SKM-1 (cell line): ENCODE measurements at regions not wholly inside any gene's neighbourhood (a gene's known extent, or its start where the extent isn't known, plus 50 kb on each side); places are given as distances from the start of the nearest gene placed in this dataset.
"Not testable (repeated sequence)": the region's sequence is repeated elsewhere in the genome, so short reads cannot be mapped to it uniquely, and the experiment has no call there.

Source experiments
- DNase-seq: peaks from one replicate; lab custom pipeline; 2025; ENCODE audit not compliant: unreplicated experiment; lab: John Stamatoyannopoulos, UW

DNA sequence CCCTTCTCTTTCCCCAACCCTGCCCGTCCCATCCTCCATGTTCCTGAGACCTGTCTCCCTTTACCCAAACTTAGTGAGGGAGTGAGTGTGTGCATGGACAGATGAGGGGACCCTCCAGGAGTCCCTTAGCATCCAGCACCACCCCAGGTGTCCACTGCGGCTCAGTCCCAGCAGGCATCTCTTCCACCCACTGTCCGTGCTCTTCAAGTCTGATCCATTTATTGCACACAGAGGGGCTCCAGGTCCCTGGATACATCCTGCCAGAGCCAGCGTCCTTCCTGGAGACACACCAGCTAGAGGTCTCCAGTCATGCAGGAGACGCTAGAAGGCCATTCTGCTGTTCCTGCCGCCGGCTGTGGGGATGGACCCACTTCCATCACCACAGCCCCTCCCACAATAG is 239.2 kb downstream of the ADGRD1 start:
- no peak for DNase-seq

DNA sequence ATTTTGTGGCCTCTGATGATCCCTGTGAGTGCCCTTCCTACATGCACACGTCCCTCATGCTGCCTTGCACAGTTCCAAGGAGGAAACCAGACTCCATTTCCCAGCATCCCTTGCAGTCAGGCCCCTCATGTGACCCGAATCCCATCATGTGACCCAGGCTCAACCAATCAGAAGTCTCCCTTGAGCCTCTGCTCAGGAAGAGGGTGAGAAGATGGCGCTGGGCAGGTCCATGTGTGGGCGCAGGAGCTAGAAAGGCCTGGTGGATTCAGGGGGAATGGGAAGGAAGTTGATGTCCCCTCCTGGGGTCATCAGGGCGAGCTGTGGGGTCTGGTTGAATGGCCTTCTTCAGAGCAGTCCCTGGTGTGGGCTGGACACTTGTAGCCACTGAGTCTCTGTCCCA is 240.5 kb downstream of the ADGRD1 start:
- DNase-seq, result no peak

DNA sequence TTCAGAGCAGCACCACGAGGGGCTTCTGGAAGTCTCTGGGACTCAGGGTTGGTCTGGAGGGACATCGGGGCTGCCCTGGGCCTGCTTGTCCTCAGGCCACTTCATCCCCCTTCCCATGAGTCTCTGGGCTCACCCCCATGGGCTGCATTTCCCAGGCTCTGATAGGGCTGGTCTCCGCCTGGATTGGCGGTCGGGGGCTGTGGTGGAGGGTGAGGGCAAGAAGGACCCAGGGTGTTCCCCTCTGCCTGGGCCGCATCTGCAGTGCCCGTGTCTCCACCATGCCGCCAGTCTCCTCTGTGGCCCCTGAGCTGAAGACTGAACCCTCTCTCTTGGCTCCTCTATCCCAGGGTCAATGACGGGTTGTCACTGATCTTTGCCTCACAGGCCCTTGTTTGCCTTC is 242.1 kb downstream of the ADGRD1 start:
- DNase-seq, result no peak

DNA sequence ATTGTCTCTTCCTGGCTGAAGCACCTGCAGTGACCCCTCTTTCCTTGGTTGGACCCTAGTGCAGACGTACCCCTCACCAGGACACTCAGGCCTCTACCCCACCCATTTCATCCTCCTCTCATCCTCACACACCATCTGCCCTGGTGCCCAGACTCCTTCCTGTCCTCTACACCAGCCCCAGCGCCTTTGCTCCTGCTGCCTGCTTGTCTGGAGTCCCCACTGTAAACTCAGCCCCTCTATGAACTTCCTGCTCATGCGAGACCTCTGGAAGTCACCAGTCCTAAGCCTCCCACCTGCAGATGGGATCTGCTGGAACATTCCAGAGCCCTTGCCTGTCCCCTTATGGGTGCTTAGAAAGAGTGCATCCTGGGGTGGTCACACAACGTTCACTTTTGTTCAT is 242.5 kb downstream of the ADGRD1 start:
- no peak for DNase-seq

DNA sequence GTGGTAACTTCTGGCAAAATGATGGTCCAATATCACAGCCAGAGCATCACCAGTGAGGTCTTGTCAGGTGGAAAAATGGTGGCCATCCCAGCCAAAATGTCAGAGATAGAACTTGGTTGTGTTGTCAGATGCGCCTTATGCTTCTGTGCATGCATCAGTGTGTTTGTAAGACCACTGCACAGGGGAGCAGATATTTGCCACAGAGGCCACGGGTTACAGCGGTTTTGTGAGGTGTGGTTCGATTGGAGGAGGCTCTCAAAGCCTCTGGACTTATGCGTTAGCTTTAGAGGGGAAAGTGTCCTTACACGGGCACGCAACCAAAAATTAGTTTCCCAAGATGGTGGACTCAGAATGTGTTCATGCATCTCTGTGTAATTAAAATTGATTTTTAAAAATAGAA is 243.8 kb downstream of the ADGRD1 start:
- no peak for DNase-seq

DNA sequence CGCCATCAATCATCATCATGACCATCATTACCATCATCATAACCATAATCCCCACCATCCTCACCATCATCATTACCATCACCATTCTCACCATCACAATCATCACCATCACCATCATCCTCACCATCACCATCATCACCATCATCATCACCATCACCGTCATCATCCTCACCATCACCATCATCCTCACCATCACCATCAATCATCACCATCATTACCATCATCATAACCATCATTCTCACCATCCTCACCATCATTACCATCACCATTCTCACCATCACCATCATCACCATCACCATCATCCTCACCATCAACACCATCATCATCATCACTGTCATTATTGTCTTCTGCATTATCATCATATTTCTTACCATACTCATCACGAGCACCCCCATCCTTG is 245.5 kb downstream of the ADGRD1 start:
- no peak for DNase-seq

DNA sequence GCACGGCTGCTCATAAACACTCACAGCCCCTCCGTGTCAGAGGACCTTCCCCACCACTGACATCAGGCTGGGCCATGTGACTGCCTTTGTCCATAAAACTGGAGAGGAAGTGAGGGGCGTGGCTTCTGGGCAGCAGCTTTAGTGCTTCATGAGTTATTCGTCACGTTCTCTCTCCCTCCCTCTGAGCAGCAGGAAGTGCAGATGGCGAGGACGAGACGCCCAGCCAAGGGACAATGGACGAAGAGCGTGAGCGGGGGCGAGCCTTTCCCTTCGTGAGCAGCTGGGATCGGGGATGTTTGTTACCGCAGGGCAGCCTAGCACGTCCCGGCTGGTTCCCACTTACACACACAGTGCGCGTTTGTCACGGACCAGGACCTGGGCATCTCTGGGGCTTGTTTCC is 248.2 kb downstream of the ADGRD1 start:
- not testable (repeated sequence) for DNase-seq

DNA sequence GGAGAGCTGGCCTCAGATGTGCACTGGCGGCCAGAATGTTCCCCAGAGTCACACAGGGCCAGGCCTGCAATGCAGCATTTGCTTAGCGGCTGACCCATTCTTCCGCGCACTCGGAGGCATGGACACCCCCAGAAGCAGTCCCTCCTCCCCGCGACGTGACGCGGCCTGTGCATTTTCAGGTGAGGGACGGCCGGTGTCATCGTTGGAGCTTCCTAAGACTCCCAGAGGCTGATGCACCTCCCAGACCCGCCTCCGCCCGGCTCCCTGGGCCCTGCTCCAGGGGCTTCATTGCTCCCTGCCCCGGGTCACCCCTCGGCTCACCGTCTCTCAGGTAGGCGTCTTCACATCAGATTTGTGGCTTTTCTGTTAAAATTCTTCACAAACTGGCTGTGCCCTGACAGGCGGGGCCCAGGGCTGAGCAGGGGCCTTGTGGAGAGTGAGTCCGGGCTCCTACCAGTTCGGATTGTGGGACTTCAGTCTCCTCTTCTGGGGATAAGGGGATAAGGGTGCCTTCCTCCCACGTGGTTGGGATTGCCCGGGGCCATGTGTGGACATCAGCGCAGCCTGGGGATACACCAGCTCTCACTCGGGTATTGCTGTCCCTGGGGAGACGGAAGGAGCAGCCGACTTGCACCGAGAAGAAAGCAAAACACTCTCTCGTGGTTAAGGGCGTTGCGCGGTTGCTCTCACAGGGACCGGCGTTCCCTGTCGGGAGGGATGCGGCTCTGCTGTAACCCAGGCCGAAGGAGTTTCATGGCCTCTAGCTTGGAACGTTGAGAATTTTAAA is 249.1 kb downstream of the ADGRD1 start:
- no peak for DNase-seq

DNA sequence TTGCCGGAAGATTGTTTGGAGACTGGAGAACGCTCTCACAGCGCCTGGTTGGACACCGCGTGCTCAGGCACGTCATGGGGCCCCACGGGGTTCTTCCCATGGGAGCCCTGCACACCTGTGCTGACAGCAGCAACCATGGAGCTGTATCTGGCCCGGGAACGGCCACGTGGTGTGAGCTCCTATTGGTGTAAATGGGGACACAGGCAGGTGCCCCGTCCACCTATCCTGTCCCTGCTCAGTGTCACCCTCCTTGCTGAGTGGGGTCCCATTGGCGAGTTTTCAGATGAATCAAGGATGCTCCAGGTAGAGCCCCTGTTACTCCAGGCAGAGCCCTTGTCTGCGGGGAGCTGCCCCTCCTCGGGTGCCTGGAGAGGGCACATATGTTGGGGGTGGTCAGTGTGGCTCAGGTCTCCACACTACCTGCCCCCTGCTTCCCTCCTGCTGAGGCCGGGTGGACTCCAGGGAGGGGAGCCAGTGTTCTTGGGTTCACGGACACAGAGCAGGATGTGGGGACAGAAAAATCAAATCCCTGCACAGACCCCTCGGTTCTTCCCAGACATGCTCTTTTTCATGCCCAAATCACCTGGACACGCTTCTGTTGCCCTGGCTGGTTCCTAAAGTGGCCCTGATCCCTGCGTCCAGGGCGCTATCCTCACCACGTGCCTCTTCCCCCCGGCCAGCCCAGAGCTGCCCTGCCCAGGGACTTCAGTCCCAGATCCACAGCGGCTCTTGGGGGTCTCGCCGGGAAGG is 250.1 kb downstream of the ADGRD1 start:
- no peak for DNase-seq

DNA sequence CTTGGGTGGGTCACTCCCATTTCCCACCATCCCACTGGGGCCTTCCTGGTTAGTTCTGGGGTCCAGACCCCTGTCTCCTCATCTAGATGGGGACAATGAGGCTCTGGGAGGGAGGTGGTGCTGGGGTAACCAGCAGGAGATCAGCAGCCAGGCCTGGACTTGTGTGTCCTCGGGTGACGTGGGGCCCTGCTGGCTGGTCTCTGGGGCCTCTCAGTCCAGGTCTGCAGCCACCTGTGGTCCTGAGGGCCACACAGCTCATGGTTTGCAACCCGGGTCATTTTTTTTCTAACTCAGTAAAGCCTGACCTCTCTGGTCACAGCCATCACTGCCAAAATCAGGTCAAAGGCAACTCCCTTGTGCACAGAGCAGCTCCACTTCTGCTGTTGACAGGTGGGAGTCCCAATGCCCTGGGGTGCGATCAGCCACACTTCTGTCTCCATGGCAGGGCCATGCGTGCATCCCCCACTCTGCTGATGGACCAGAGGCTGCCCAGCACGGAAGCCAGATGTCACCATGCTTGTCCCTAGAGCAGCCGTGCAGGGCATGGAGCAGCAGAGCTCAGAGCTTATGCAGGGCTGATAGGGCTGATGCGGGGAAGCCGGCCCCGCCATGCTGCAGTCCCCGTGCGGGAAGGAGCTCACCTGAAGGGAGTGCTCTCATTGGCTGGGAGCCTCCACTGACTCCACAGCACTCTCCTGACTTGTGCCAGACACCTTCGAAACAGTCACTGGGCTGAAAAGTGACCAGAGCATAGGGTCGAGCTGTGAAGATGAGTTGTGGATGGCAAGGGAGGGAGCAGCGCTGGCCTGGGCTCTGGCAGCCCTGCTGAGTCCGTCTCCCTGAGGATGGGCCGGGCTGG is 250.9 kb downstream of the ADGRD1 start:
- no peak for DNase-seq

DNA sequence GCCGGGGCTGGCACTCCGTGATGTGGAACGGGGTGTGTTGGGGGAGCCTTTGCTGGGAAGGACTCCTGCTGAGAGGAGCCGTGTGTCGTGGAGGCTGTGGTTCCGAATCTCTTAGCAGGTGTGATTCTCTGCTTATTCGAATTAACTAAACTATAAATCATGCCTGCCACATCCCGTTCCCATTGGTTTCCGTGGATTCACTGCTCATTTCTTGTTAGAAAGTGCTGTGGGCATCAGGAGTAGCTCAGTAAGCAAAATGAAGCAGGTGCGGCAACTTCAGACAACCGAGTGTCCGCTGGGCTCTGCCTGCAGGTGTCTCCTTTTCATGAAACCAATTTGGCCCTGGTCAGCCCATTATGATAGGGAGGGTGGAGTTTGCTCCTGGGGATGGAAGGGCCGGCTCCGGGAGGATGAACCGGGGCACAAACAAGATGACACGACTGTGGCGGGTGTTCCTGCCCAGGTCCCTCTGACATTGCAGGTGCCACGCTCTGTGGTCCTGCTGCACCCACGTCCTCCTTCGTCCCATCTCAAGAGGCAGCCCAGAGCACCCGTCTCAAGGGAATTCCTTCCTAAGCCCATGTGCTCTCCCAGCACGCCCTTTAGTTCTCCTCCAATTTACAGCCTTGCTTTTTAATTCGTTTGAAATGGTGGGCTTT is 251.7 kb downstream of the ADGRD1 start:
- not testable (repeated sequence) for DNase-seq

DNA sequence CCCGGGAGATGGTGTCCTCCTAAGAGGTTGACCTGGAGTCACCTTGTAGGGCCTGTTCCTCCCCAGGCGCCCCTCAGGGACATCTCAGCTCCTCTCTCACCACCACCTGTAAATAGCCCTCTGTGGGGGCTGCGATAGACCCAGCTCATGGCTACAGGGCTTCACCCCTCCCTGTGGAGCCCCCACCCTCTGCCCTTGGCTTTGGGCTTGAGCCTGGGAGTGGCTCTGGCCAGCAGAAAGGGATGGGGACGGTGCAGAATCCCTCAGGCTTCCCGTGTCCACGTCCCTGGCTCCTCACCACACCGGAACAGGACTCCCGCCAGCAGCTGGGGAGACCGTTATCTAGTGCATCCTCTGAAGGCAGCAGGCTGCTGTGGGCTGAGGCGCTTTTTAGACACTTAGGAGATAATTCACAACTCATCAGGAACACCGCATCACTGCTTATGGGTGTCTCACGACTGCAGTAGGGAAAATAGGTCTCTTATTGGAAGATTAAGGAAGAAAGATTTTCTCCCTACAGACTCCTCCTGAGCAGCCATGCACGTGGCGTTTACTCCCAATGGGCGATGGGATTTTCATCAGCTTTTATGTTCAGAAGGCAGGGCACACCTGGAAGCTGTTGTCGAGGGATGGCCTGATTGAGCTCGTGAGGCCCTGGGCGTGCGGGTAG is 253.1 kb downstream of the ADGRD1 start:
- not testable (repeated sequence) for DNase-seq

DNA sequence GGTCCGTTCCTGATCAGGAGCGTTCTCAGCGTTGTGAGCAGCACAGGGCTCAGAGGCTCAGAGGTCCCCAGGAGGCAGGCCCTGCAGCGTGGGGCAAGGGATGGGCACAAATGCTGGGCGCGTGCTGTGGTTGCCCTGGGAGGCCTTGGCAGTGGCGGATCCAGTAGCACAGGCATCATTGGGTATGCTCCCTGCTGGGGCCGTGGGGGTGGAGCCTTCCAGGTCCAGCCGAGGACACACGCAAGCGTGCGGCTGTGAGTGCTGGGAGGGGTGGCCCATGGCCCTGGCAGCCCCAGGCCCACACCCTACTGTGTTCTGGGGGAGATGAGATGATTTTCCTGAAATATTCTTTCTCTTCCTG is 253.6 kb downstream of the ADGRD1 start:
- DNase-seq, result not testable (repeated sequence)

DNA sequence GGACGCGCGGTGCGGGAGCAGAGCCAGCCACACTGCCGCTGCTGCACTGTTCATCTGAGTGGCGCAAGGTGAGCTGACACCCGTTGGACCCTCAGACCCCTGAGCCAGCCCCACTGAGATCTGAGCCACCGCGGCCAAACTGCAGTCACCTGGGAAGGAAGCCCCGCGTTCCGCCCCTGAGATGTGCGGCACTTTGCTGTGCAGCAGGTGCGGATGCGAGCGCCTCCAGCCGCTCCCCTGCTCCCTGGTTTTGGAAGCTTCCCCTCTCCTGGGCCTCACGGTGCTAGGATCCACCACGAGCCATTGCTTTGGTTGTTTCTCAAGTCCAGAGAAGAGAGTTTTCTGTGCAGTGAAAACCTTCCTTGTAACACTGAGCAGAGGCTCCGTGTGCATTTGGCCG is 254.1 kb downstream of the ADGRD1 start:
- DNase-seq, result not testable (repeated sequence)

DNA sequence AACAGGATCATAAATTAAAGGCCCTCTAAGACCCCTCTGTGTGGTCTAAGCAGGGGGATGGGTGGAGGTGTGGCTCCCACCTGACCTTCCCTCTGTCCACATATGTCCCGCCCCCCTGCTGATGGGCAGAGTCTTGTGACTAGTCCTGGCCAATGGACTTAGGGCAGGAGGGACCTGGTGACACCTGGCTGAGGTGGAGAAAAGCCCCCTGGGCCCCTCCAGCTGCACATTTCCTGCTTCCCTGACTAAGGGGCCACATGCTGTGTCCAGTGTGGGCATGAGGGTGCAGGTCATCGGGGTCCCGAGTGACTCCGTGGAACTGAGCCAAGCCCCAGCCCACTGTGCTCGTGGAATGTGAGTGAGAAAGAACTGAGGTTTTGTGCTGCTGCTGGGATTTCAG is 254.7 kb downstream of the ADGRD1 start:
- no peak for DNase-seq

DNA sequence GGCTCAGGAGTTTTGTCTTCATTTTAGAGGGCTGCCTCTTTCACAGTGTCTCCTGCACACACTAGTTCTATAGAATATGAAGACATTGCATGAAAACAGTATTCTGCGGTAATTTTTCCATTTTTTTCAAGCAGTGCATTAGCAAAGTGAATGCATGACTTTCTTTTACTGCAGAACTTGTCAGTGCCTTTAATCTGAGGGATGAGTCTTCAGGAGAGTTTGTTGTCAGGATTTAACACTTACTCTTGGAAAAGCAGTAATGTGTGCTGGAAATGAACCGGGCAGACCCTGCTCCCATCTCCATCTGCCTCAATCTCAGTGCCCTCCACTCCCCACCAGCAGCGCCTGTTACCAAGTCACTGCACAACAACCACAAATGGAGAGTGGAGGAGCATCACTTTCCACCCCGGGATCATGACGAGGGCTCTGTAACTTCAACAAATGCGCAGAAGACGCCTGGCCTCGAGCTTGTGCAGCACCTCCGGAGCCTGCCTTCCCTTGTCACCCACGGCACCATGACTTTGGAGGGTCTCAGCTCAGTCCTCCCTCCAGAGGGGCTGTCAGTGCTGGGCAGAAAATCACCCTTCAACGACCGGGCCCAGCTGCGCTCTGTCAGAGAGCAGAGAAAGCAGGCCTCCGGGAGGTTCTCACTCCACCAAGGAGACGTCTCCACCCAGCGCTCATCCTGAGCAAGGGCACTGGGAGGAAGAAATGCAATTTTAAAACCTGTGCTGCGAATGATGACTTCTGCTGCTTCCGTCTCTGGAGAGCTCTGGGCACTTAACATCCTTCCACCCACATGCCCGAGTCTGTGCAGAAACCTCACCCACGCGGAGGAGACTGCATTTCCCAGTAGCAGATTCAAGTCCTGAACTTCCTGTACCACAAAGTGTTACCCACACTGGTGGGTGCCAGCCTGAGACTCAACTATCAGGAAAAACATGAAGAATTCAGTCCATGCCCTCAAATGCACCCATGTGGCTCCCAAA is 255.7 kb downstream of the ADGRD1 start:
- no peak for DNase-seq

DNA sequence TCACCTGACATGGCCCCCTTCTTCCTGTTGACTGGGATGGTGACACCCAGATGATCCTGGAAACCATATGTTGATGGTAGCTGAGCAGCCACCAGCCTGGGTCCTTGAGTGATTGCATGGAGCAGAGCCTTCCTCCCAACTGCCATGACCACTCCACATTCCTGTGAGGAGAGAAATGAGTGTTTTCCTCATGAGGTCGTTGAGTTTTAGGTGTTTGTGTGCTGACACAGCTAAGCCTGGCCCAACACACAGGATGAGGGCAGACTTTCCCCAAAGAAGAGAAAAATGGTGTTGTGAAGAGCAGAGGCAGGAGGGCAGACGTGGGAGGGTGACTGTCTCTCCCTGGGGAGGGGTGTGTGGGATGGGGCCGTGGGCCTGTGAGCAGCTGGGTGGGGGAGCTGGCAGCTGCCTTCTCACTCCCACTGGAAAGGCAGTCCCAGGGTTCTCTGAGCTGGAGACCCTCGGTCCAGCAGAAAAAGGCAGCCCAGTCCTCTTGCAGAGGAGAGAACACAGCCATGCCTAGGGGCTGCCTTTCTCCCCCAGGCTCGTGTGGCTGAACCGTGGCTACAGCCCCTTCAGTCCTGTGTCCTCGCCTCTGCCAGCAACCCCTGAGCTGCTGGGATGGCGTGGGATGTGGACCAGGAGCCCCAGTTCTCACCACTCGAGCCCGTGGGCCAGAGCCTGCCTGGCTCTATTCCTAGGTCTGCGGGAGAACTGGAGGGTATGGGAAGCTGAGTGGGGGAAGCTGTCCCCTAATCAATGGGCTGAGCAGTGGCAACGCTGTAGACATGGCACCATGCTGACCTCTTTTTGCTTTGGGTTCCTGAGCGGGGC is 257.0 kb downstream of the ADGRD1 start:
- no peak for DNase-seq

DNA sequence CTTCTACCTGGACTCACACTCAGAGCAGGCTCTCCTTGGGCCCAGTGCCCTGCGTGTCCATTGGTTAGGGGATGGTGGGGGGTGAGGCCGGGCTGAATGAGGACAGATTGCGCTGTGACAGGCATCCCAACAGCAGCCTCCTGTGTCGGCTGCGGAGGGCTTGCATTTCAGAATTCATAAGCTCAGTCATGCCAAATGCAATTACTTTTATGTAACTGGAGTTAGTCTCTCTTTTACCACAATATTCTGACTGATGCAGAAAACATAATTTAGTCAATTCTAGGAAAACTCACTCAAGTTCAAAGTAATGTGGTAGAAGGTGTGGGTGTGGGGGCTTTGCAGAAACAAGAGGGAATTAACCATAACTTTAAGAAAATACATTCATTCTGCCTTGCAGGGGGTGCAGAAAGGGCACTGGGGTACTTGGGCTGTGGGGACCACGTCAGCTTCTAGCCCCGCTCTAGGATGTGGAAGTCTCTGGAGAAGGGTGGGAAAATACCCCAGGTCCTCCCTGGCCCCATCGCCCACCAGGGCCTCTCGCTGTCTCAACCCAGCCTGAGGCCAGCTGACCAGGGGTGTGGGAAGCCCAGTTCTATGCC is 257.7 kb downstream of the ADGRD1 start:
- no peak for DNase-seq
